GM18951 (cell line): ENCODE measurements at regions not wholly inside any gene's neighbourhood (a gene's known extent, or its start where the extent isn't known, plus 50 kb on each side); places are given as distances from the start of the nearest gene placed in this dataset.

Experiments
- POLR2A ChIP-seq: IDR thresholded peaks from 4 replicates; pipeline ENCODE4 v1.6.1; 2011; ENCODE audit warnings: mild to moderate bottlenecking; ENCODE audit not compliant: insufficient read length, insufficient read depth; ENCODE audit errors: extremely low read depth
- in situ Hi-C: fragments of 300-500 bp; cut with MboI; formaldehyde crosslinking; loops from one replicate; pipeline ENCODE4 v1.12.0; 2022; ENCODE audit warnings: low sequenced_read_pairs, mixed read lengths, inconsistent platforms; ENCODE audit not compliant: unreplicated experiment

GRCh38 chr13:97621025-97621424, 187.1 kb downstream of the RAP2A start:
- in situ Hi-C loops, result no loop called here
- TF ChIP-seq POLR2A, result no peak

- in situ Hi-C loops, result no loop called here
- TF ChIP-seq POLR2A, result no peak
Observed at GRCh38 chr13:97621631-97622030, 187.7 kb downstream of the RAP2A start.

- no peak for TF ChIP-seq POLR2A
- in situ Hi-C loops, result no loop called here
Observed at GRCh38 chr13:97627566-97627965, 193.6 kb downstream of the RAP2A start.

GRCh38 chr13:97629601-97630272, 195.8 kb downstream of the RAP2A start:
- no peak for TF ChIP-seq POLR2A
- in situ Hi-C loops, result no loop called here

GRCh38 chr13:97630725-97631124, 196.8 kb downstream of the RAP2A start:
- TF ChIP-seq POLR2A, result no peak
- in situ Hi-C loops, result no loop called here

GRCh38 chr13:97631158-97631557, 197.2 kb downstream of the RAP2A start:
- in situ Hi-C loops, result no loop called here
- no peak for TF ChIP-seq POLR2A

- in situ Hi-C loops, result no loop called here
- TF ChIP-seq POLR2A, result no peak
Observed at GRCh38 chr13:97639236-97639635, 205.3 kb downstream of the RAP2A start.

GRCh38 chr13:97640268-97640667, 206.3 kb downstream of the RAP2A start:
- in situ Hi-C loops, result no loop called here
- TF ChIP-seq POLR2A, result no peak

- TF ChIP-seq POLR2A, result no peak
- in situ Hi-C loops, result no loop called here
Observed at GRCh38 chr13:97648171-97648880, 214.4 kb downstream of the RAP2A start.

- TF ChIP-seq POLR2A, result no peak
- in situ Hi-C loops, result no loop called here
Observed at GRCh38 chr13:97648881-97649224, 214.9 kb downstream of the RAP2A start.

GRCh38 chr13:97653443-97654140, 219.6 kb downstream of the RAP2A start:
- in situ Hi-C loops, result no loop called here
- no peak for TF ChIP-seq POLR2A

GRCh38 chr13:97654236-97654635, 220.3 kb downstream of the RAP2A start:
- in situ Hi-C loops, result no loop called here
- TF ChIP-seq POLR2A, result no peak

GRCh38 chr13:97658556-97658955, 224.6 kb downstream of the RAP2A start:
- in situ Hi-C loops, result no loop called here
- no peak for TF ChIP-seq POLR2A

GRCh38 chr13:97659602-97660001, 225.6 kb downstream of the RAP2A start:
- TF ChIP-seq POLR2A, result no peak
- in situ Hi-C loops, result no loop called here

- in situ Hi-C loops, result no loop called here
- TF ChIP-seq POLR2A, result no peak
Observed at GRCh38 chr13:97660594-97661260, 226.8 kb downstream of the RAP2A start.
